Memory B cell (primary cell): ENCODE measurements at regions not wholly inside any gene's neighbourhood (a gene's known extent, or its start where the extent isn't known, plus 50 kb on each side); places are given as distances from the start of the nearest gene placed in this dataset.

Source experiments
- ATAC-seq: fragments of 150-1000 bp; cut with Tn5 transposase; 2 replicates; pipeline ENCODE4 v1.10.0; 2021; ENCODE audit warnings: low read depth, mild to moderate bottlenecking, moderate library complexity
- DNase-seq, 2 donors: peaks; one replicate each; pipeline ENCODE4 v3.0.0; 2022; ENCODE audit warnings: low spot score in 2 of 2
- H3K27ac Mint-ChIP-seq: one replicate; pipeline ENCODE4 v1.8.0; 2022; ENCODE audit warnings: mild to moderate bottlenecking, moderate library complexity, mixed read lengths
- H3K27me3 Mint-ChIP-seq: one replicate; pipeline ENCODE4 v1.8.0; 2022; ENCODE audit warnings: mixed read lengths
- H3K36me3 Mint-ChIP-seq: one replicate; pipeline ENCODE4 v1.8.0; 2022; ENCODE audit warnings: mild to moderate bottlenecking, mixed read lengths
- H3K4me1 Mint-ChIP-seq: one replicate; pipeline ENCODE4 v1.8.0; 2022; ENCODE audit warnings: mixed read lengths
- H3K4me3 Mint-ChIP-seq: one replicate; pipeline ENCODE4 v1.8.0; 2022; ENCODE audit warnings: mild to moderate bottlenecking, moderate library complexity, mixed read lengths
- H3K9me3 Mint-ChIP-seq: one replicate; pipeline ENCODE4 v1.8.0; 2022; ENCODE audit warnings: mixed read lengths

GRCh38 chr12:45586486-45586885 is 143.0 kb upstream of the ARID2 start:
- Mint-ChIP-seq H3K27ac (no peak overlapping the region), H3K9me3 (no peaks in the 10 kb centered on the region), H3K4me3 (no peak overlapping the region), H3K4me1 (no peaks in the 10 kb centered on the region), H3K27me3 (no peaks in the 10 kb centered on the region), H3K36me3 (peaks cover 2% of the 10 kb centered on the region)
- DNase-seq (no peak), ATAC-seq (no peak)

DNA sequence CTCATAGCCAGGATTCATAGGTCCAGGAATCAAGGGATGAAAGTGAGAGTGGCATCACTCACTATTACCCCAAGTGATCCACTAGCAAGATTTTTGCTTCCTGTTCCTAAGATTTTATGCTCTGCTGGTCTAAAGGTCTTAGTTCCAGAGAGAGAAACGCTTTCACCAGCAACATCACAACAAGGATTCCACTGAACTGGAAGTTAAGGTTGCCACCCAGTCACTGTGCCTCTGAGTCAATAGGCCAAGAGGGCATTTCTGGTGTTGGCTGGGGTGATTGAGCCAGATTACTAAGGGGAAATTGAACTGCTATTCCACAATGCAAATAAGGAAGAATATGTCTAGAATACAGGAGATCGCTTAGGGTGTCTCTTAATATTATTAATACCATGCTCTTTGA is 142.5 kb upstream of the ARID2 start:
- Mint-ChIP-seq H3K36me3 (no peaks in the 10 kb centered on the region), H3K4me1 (no peaks in the 10 kb centered on the region), H3K27ac (no peak overlapping the region), H3K4me3 (no peak overlapping the region), H3K9me3 (no peaks in the 10 kb centered on the region), H3K27me3 (no peaks in the 10 kb centered on the region)
- DNase-seq, result no peak
- no peak for ATAC-seq

DNA sequence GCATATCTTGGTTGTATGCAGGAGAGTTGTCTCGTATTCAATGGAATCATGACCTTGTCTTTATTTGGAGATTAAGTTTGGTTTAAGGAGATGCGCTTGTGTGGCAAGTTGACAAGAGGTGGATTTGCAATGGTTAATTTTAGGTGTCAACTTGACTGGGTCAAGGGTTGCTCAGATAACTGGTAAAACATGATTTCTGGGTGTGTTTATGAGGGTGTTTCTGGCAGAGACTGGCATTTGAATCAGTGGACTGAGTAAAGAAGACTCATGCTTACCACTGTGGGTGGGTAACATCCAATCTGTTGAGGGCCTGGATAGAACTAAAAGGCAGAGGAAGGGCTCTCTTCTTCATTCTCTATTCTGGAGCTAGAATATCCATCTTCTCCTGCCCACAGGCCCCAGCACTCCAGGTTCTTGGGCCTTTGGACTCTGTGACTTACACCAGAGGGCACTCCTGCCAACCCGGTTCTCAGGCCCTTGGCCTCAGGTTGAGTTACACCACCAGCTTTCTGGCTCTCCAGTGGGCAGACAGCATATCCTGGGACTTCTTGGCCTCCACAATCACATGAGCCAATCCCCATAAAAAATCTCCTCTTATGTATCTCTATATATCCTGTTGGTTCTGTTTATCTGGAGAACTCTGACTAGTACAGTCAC is 141.5 kb upstream of the ARID2 start:
- no peaks in the 10 kb centered on the region for H3K4me1 Mint-ChIP-seq
- H3K9me3 Mint-ChIP-seq, result no peaks in the 10 kb centered on the region
- H3K36me3 Mint-ChIP-seq, result no peaks in the 10 kb centered on the region
- no peaks in the 10 kb centered on the region for H3K27me3 Mint-ChIP-seq
- no peak for DNase-seq
- H3K4me3 Mint-ChIP-seq, result no peak overlapping the region
- no peak overlapping the region for H3K27ac Mint-ChIP-seq
- no peak for ATAC-seq

- Mint-ChIP-seq H3K4me1 (no peaks in the 10 kb centered on the region), H3K9me3 (peaks cover 2% of the 10 kb centered on the region), H3K36me3 (no peaks in the 10 kb centered on the region), H3K4me3 (no peak overlapping the region), H3K27me3 (no peaks in the 10 kb centered on the region), H3K27ac (no peak overlapping the region)
- ATAC-seq (no peak), DNase-seq (no peak)
Observed at GRCh38 chr12:45590646-45591045, 138.9 kb upstream of the ARID2 start.

DNA sequence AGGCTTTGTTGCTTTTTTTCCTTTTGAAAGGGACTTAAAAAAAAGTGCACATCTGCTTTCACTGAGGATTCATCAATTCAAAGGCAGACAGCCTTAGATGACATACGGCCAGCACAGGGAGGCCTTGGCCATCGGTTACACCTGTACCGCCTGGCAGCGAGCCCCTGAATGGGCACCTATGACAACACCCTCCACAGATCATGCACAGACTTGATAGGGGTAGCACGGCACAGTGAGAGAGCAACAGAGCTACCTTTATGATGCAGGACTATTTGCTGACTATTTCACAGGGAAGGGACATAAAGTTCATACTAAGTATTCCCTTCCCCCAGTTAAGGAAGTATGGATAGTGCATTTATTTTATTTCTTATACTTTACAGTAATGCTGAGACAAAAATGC is 137.9 kb upstream of the ARID2 start:
- H3K4me3 Mint-ChIP-seq, result no peak overlapping the region
- no peak overlapping the region for H3K27ac Mint-ChIP-seq
- H3K9me3 Mint-ChIP-seq, result peaks cover 2% of the 10 kb centered on the region
- no peaks in the 10 kb centered on the region for H3K4me1 Mint-ChIP-seq
- no peaks in the 10 kb centered on the region for H3K36me3 Mint-ChIP-seq
- no peak for ATAC-seq
- no peak for DNase-seq
- peaks cover 2% of the 10 kb centered on the region for H3K27me3 Mint-ChIP-seq

DNA sequence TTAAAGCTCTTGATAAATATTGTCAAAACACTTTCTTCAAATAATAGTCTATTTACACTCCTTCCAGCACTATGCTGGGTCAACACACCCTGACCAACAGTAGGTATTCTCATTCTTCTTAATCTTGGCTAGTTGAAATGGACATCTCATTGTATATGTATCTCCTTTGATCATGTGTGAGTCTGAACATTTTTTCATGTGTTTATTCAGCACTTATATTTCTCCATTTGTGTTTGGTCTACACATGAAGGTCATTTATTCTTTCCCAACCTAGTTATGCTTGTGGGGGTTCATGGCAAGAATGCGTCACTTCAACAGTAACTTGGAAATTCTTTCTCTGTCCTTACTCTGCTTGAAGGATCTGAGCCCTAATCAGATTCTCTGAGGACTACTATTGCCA is 133.1 kb upstream of the ARID2 start:
- no peak for ATAC-seq

DNA sequence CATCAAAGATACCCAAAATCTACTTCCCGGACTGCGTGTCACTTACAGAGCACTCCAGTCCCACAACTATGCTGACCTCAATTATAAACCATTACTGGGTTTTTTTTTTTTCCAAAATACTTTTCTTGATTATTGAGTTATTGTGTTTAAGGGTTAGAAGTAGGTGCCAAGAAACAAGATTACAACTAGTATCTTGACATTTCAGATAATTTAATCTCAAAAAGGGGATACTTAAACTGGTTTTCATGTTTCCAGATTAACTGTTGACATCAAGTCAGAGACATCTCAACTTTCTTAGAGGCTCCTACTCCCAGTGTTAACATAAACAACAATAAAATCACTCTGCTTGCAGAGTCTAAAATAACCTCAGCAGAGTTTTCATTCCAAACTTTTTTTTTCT is 131.2 kb upstream of the ARID2 start:
- H3K27me3 Mint-ChIP-seq, result peaks cover 6% of the 10 kb centered on the region
- no peaks in the 10 kb centered on the region for H3K4me1 Mint-ChIP-seq
- H3K27ac Mint-ChIP-seq, result no peak overlapping the region
- H3K9me3 Mint-ChIP-seq, result peaks cover 2% of the 10 kb centered on the region
- ATAC-seq (no peak), DNase-seq (no peak)
- no peak overlapping the region for H3K4me3 Mint-ChIP-seq
- no peaks in the 10 kb centered on the region for H3K36me3 Mint-ChIP-seq

More for the DNA sequence above, 133.1 kb upstream of the ARID2 start:
- Mint-ChIP-seq H3K36me3 (no peaks in the 10 kb centered on the region), H3K4me1 (no peaks in the 10 kb centered on the region), H3K9me3 (peaks cover 2% of the 10 kb centered on the region), H3K4me3 (no peak overlapping the region), H3K27me3 (peaks cover 6% of the 10 kb centered on the region), H3K27ac (no peak overlapping the region)
- no peak for DNase-seq

- Mint-ChIP-seq H3K4me1 (no peaks in the 10 kb centered on the region), H3K27me3 (peaks cover 6% of the 10 kb centered on the region), H3K9me3 (peaks cover 2% of the 10 kb centered on the region), H3K27ac (no peak overlapping the region), H3K4me3 (no peak overlapping the region), H3K36me3 (no peaks in the 10 kb centered on the region)
- DNase-seq (no peak), ATAC-seq (no peak)
Observed at GRCh38 chr12:45598761-45599160, 130.7 kb upstream of the ARID2 start.

DNA sequence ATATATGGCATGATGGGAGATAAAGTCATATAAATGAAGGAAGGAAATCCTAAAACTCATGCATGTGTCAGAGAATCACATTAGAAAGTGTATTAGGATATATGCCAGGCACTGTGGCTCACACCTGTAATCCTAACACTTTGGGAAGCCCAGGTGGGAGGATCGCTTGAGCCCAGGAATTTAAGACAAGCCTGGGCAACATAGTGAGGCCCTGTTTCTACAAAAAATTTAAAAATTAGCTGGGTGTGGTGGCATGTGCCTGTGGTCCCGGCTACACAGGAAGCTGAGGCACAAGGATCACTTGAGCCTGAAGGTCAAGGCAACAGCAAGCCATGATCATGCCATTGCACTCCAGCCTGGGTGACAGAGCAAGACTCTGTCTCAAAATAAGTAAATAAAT is 130.3 kb upstream of the ARID2 start:
- Mint-ChIP-seq H3K36me3 (no peaks in the 10 kb centered on the region), H3K9me3 (peaks cover 2% of the 10 kb centered on the region)
- no peak for ATAC-seq

GRCh38 chr12:45601390-45601789 is 128.1 kb upstream of the ARID2 start:
- no peak overlapping the region for H3K27ac Mint-ChIP-seq
- DNase-seq (no peak), ATAC-seq (no peak)
- H3K9me3 Mint-ChIP-seq, result peaks cover 5% of the 10 kb centered on the region
- H3K27me3 Mint-ChIP-seq, result peaks cover 5% of the 10 kb centered on the region
- H3K4me1 Mint-ChIP-seq, result no peaks in the 10 kb centered on the region
- H3K36me3 Mint-ChIP-seq, result peaks cover 3% of the 10 kb centered on the region
- H3K4me3 Mint-ChIP-seq, result no peak overlapping the region

More for the DNA sequence above, 130.3 kb upstream of the ARID2 start:
- H3K4me3 Mint-ChIP-seq, result no peak overlapping the region
- no peaks in the 10 kb centered on the region for H3K4me1 Mint-ChIP-seq
- H3K27me3 Mint-ChIP-seq, result peaks cover 6% of the 10 kb centered on the region
- no peak for DNase-seq
- H3K27ac Mint-ChIP-seq, result no peak overlapping the region

GRCh38 chr12:45601888-45602287 is 127.6 kb upstream of the ARID2 start:
- DNase-seq (no peak), ATAC-seq (no peak)
- Mint-ChIP-seq H3K4me1 (no peaks in the 10 kb centered on the region), H3K4me3 (no peak overlapping the region), H3K27me3 (peaks cover 5% of the 10 kb centered on the region), H3K27ac (no peak overlapping the region), H3K36me3 (peaks cover 3% of the 10 kb centered on the region), H3K9me3 (peaks cover 5% of the 10 kb centered on the region)

DNA sequence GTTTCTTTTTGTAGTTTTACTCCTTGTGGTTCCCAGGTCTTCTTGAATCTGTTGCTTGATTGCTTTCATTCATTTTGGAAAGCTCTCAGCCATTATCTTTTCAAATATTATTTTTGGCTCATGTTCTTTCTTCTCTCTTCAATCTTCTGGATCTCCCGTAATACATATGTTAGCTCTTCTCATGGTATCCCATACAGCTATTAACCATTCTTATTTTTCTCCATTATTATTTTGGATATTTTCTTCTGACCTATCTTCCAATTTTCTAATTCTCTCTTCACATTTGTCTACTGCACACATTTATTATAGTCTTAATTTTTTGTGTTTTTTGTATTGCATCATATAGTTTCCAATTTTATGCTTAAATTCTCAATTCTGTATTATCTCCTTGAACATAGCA is 123.9 kb upstream of the ARID2 start:
- Mint-ChIP-seq H3K9me3 (peaks cover 5% of the 10 kb centered on the region), H3K36me3 (peaks cover 3% of the 10 kb centered on the region), H3K4me3 (no peak overlapping the region), H3K4me1 (no peaks in the 10 kb centered on the region), H3K27ac (no peak overlapping the region), H3K27me3 (peaks cover under 1% of the 10 kb centered on the region)
- no peak for DNase-seq
- ATAC-seq, result no peak

- H3K4me1 Mint-ChIP-seq, result peaks cover 2% of the 10 kb centered on the region
- H3K36me3 Mint-ChIP-seq, result no peaks in the 10 kb centered on the region
- H3K27ac Mint-ChIP-seq, result no peak overlapping the region
- peak overlapping the region; percentile 76 for H3K4me3 Mint-ChIP-seq
- peaks cover 1% of the 10 kb centered on the region for H3K9me3 Mint-ChIP-seq
- ATAC-seq (peak; percentile 43), DNase-seq (no peak)
- no peaks in the 10 kb centered on the region for H3K27me3 Mint-ChIP-seq
Observed at GRCh38 chr12:45611061-45611460, 118.4 kb upstream of the ARID2 start.

DNA sequence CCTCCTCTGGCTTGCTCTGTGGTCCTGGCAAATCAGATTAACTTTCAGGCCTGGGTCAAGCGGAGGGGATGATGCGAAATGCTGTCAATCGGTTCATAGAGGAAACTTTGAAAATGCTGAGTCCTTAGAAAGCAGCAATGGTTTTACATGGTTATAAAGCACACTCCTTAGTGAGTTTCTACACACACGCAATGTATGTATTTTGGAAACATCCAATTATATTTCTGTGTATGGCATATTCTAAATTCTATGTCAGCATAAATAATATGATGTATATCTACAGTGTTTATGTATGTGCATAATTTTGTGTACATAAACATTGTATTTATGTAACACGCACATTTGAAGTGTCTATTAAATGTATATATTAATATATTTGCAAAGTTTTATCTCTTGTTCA is 118.0 kb upstream of the ARID2 start:
- Mint-ChIP-seq H3K36me3 (no peaks in the 10 kb centered on the region), H3K27ac (no peak overlapping the region), H3K4me1 (peaks cover 2% of the 10 kb centered on the region), H3K4me3 (peak overlapping the region; percentile 76), H3K27me3 (no peaks in the 10 kb centered on the region), H3K9me3 (no peaks in the 10 kb centered on the region)
- no peak for DNase-seq
- no peak for ATAC-seq

DNA sequence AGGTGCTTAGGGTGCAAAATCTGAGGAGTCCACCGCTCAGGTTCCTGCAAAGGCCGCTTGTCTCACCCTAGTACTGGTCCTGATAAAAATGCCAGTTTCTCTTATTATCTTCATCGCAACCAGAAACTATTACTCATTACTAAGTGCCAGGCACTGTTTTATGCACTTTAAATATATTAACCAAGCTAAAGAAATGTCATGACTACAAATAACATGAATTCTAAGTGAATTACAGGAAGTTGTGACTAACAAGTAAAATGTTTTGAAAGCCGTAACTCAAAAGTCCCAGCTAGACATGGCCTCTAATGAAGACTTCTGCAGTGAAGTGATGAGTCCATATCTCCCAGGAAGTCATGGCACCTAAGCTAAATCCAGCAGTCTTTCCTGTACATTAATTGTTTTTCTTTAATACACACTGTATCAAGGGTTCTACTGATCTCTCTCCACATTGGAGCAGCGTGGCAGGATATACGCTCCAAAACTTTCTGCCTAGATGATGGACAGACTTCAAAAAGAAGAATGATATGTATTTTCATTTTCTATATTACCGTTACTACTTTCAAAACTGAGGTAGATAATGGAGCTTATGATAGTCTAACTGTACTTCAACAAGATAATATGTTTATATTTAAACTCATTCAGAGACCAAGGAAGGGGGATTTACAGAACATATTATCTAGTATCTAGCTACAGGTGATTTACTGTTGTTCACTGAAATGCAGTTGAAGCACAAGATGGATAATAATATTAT is 117.3 kb upstream of the ARID2 start:
- Mint-ChIP-seq H3K9me3 (no peaks in the 10 kb centered on the region), H3K36me3 (no peaks in the 10 kb centered on the region), H3K27me3 (no peaks in the 10 kb centered on the region), H3K27ac (no peak overlapping the region), H3K4me3 (no peak overlapping the region), H3K4me1 (peaks cover 2% of the 10 kb centered on the region)
- ATAC-seq, result no peak
- no peak for DNase-seq
